ENCODE measurements at regions not wholly inside any gene's neighbourhood (a gene's known extent, or its start where the extent isn't known, plus 50 kb on each side); places are given as distances from the start of the nearest gene placed in this dataset.
"Not testable (repeated sequence)": the region's sequence is repeated elsewhere in the genome, so short reads cannot be mapped to it uniquely, and the experiment has no call there.

DNA sequence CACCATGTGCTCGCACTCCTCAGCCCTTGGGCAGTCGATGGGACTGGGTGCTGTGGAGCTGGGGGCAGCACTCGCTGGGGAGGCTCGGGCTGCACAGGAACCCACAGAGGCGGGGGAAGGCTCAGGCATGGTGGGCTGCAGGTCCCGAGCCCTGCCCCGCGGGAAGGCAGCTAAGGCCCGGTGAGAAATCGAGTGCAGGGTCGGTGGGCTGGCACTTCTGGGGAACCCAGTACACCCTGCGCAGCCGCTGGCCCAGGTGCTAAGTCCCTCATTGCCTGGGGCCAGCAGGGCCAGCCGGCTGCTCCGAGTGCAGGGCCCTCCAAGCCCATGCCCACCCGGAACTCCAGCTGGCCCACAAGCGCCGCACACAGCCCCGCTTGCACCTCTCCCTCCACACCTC, 138.6 kb upstream of the SEMA3C start:
- ATAC-seq (replicated peaks); DNase-seq; H3K4me1 Mint-ChIP-seq (ENCODE audit: low read depth in 2 of 2); H3K4me3 Mint-ChIP-seq; H3K27me3 Mint-ChIP-seq; H3K27ac Mint-ChIP-seq; H3K36me3 Mint-ChIP-seq (ENCODE audit: insufficient read depth): not testable (repeated sequence)
- peaks cover 5 to 15% of the 10 kb centered on the region in 2 donors for H3K9me3 Mint-ChIP-seq

DNA sequence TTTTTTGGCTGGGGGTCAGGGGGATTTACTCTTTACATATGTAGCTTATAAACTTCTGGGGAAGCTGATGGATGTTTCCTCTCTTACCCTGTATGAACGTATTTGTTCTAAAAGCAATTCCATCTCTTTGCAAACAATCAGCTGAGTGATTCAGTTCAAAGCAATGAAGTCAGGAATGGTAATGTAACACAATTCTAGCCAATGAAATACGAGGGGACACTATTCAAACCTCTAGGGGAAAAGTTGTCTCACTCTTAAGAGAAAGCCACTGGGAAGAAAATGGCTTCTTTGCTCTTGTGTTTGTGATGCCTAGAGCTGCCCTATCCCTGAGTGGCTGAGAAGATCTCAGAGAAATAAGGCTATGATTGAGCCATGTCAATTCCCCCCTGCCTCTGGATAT, 134.8 kb upstream of the SEMA3C start:
- Mint-ChIP-seq H3K27ac (no peak overlapping the region), H3K4me1 (ENCODE audit: low read depth in 2 of 2) (no peaks in the 10 kb centered on the region), H3K4me3 (no peak overlapping the region), H3K36me3 (ENCODE audit: insufficient read depth) (no peaks in the 10 kb centered on the region), H3K9me3 (peaks cover 9 to 18% of the 10 kb centered on the region in 2 donors), H3K27me3 (no peaks in the 10 kb centered on the region)
- DNase-seq (no peak), ATAC-seq (replicated peaks) (no peak)

DNA sequence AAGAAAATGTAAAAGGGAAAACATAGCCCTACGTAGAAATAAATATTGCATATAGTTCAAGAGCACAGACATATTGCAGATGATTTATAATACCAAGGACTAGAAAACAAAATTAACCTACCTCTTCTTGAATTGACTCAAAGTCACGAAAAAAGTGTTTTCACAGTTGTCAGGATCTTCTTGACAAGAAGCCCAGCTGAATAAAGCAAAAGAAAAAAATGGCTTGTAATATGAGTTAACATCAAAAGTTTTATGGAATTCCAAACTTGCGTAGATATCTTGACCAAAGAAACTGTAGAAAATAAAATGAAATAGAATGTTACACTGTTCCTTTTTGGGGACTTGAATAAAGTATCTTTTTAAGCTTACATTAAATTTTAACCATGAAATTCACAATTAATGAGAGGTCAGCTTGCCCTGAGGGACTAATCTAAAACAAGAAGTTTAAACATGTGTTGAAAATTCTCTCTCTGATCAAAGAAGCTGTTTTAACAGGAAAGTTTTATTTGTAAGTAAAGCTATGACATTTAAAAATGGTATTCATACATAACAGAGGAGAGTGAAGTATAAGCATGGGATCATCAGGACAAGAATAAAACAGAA, 133.1 kb upstream of the SEMA3C start:
- Mint-ChIP-seq H3K36me3 (ENCODE audit: insufficient read depth) (no peaks in the 10 kb centered on the region), H3K9me3 (peaks cover 11 to 25% of the 10 kb centered on the region in 2 donors), H3K27me3 (no peaks in the 10 kb centered on the region), H3K4me3 (no peak overlapping the region), H3K27ac (no peak overlapping the region), H3K4me1 (ENCODE audit: low read depth in 2 of 2) (no peaks in the 10 kb centered on the region)
- ATAC-seq (replicated peaks) (no peak), DNase-seq (no peak)

DNA sequence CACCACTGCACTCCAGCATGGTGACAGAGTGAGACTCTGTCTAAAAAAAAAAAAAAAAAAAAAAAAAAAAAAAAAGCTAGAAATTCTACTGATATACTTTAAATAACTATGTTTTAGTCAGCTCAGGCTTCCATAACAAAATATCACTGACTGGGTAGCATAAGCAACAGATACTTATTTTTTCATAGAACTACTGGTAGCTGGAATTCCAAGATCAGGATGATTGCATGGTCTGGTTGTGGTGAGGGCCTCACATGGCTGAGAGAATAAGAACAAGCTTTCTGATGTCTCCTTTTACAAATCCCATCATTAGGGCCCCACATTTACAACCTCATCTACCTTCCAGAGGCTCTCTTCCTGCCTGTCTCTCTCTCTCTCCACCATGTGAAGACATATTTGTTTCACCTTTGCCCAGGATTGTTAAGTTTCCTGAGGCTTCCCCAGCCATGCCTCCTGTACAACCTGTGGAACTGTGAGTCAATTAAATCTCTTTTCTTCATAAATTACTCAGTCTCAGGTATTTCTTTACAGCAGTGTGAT, 126.7 kb upstream of the SEMA3C start:
- ATAC-seq (replicated peaks): no peak
- peaks cover 12 to 32% of the 10 kb centered on the region in 2 donors for H3K9me3 Mint-ChIP-seq
- no peak overlapping the region for H3K27ac Mint-ChIP-seq
- no peak overlapping the region for H3K4me3 Mint-ChIP-seq
- DNase-seq: no peak
- H3K36me3 Mint-ChIP-seq (ENCODE audit: insufficient read depth): no peaks in the 10 kb centered on the region
- no peaks in the 10 kb centered on the region for H3K27me3 Mint-ChIP-seq
- no peaks in the 10 kb centered on the region for H3K4me1 Mint-ChIP-seq (ENCODE audit: low read depth in 2 of 2)

DNA sequence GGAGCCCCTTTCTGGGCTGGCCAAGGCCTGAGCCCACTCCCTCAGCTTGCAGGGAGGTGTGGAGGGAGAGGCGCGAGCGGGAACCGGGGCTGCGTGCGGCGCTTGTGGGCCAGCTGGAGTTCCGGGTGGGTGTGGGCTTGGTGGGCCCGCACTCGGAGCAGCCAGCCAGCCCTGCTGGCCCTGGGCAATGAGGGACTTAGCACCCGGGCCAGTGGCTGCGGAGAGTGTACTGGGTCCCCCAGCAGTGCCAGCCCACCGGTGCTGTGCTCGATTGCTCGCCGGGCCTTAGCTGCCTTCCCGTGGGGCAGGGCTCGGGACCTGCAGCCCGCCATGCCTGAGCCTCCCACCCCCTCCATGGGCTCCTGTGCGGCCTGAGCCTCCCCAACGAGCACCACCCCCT, 123.8 kb upstream of the SEMA3C start:
- not testable (repeated sequence) for H3K27ac Mint-ChIP-seq; ATAC-seq (replicated peaks); H3K27me3 Mint-ChIP-seq; H3K4me1 Mint-ChIP-seq (ENCODE audit: low read depth in 2 of 2); H3K36me3 Mint-ChIP-seq (ENCODE audit: insufficient read depth); DNase-seq; H3K4me3 Mint-ChIP-seq
- peaks cover 10 to 28% of the 10 kb centered on the region in 2 donors for H3K9me3 Mint-ChIP-seq

DNA sequence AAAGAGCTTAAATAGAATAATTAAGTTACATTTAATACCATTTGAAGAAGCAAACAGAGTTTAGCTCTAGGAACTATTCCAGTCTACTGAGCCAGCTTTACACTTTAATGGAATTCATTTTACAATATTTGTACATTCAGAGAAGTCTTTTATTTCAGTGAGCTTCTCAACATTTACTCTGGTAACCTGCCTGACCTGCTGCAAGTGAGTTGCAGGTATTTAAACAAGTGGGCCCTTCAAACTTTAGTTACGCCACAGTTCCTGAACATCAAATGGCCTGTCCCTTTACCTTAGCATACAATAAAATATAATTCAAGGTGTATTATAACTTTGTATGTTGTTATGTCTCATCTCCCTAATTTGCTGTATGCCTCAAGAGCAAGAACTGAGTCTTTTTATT, 121.6 kb upstream of the SEMA3C start:
- Mint-ChIP-seq H3K36me3 (ENCODE audit: insufficient read depth) (no peaks in the 10 kb centered on the region), H3K9me3 (peaks cover 11 to 19% of the 10 kb centered on the region in 2 donors), H3K27ac (no peak overlapping the region), H3K4me1 (ENCODE audit: low read depth in 2 of 2) (no peaks in the 10 kb centered on the region), H3K27me3 (no peaks in the 10 kb centered on the region), H3K4me3 (no peak overlapping the region)
- ATAC-seq (replicated peaks) (no peak), DNase-seq (no peak)

DNA sequence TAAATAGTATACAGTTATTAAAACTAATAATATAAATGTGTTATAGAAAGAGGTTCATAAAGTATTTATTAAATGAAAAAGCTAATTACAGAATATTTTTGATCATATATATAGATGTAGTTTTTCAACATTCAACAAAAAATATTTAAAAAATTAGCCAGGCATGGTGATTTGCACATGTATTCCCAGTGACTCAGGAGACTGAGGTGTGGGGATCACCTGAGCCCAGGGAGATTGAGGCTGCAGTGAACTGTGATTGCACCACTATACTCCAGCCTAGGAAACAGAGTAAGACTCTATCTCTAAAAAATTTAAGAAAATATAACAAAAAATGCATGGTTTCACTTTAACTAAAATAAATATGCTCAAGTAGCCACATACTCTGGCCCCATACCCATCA, 118.0 kb upstream of the SEMA3C start:
- Mint-ChIP-seq H3K36me3 (ENCODE audit: insufficient read depth) (no peaks in the 10 kb centered on the region), H3K4me1 (ENCODE audit: low read depth in 2 of 2) (no peaks in the 10 kb centered on the region), H3K9me3 (peaks cover 9 to 17% of the 10 kb centered on the region in 2 donors), H3K27me3 (no peaks in the 10 kb centered on the region), H3K4me3 (no peak overlapping the region), H3K27ac (no peak overlapping the region)
- DNase-seq (no peak), ATAC-seq (replicated peaks) (no peak)

DNA sequence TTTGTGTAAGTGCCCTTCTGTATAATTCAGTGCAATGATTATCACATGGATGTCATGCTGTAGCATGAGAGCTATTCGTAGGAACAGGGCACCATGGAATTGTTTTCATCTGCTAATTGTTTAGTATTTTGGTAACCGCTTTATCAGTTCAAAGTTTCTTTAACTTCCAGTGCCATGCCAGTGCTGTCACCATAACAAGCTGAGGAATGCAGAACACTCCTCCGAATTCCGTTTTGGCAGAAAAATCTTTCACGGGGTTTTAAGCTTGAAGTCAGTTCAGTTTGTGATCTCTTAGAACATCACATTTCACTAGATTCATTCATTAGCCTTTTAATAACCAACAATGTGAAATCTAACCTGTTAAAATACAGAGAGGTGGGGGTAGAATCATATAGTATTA, 117.2 kb upstream of the SEMA3C start:
- no peak overlapping the region for H3K27ac Mint-ChIP-seq
- H3K36me3 Mint-ChIP-seq (ENCODE audit: insufficient read depth): no peaks in the 10 kb centered on the region
- H3K27me3 Mint-ChIP-seq: no peaks in the 10 kb centered on the region
- no peaks in the 10 kb centered on the region for H3K4me1 Mint-ChIP-seq (ENCODE audit: low read depth in 2 of 2)
- ATAC-seq (replicated peaks) (no peak), DNase-seq (no peak)
- peaks cover 9 to 17% of the 10 kb centered on the region in 2 donors for H3K9me3 Mint-ChIP-seq
- H3K4me3 Mint-ChIP-seq: no peak overlapping the region

DNA sequence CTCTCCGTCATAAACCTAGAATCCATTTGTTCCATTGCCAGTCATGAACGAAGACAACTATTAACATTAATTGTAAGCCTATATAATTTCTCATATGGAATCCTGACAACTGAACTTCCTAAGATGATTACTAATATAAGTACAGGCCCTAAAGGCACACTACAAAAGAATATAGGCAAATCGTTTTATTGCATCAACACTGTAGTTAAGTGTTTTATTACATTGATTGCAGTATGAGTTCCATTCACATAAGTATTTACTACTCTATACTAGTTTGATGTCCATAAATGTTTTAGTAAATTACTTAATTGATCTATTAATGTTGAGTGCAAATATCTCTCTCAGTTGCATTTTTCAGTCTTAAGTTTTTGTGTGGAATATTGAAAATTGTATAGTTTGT, 113.1 kb upstream of the SEMA3C start:
- no peak for ATAC-seq (replicated peaks)
- H3K27me3 Mint-ChIP-seq: no peaks in the 10 kb centered on the region

DNA sequence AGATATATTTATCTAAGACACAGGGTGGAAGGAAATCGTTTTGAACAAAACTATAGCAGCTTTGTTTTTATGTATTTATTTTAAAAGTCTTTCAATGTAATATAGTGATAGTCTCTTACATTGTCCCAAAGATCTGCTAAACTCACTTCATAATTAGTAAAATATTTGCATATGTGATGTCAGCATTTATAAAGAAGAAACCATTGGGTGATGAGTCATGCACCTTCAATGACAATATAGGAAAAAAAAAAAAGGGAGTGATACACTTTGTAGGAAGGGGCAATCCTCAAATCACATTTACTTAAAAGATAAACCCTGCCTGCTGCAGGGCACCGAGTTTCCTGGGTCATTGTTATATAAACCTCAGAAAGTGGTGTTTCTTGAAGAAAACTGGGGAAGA, 112.4 kb upstream of the SEMA3C start:
- peaks cover 10% of the 10 kb centered on the region in 2 donors for H3K9me3 Mint-ChIP-seq
- no peak overlapping the region for H3K4me3 Mint-ChIP-seq
- no peaks in the 10 kb centered on the region for H3K27me3 Mint-ChIP-seq
- no peaks in the 10 kb centered on the region for H3K36me3 Mint-ChIP-seq (ENCODE audit: insufficient read depth)
- no peaks in the 10 kb centered on the region for H3K4me1 Mint-ChIP-seq (ENCODE audit: low read depth in 2 of 2)
- DNase-seq (no peak), ATAC-seq (replicated peaks) (no peak)
- no peak overlapping the region for H3K27ac Mint-ChIP-seq

More for the DNA sequence above, 113.1 kb upstream of the SEMA3C start:
- H3K9me3 Mint-ChIP-seq: peaks cover 10% of the 10 kb centered on the region in 2 donors
- no peaks in the 10 kb centered on the region for H3K36me3 Mint-ChIP-seq (ENCODE audit: insufficient read depth)
- H3K4me3 Mint-ChIP-seq: no peak overlapping the region
- H3K4me1 Mint-ChIP-seq (ENCODE audit: low read depth in 2 of 2): no peaks in the 10 kb centered on the region
- no peak overlapping the region for H3K27ac Mint-ChIP-seq
- no peak for DNase-seq

DNA sequence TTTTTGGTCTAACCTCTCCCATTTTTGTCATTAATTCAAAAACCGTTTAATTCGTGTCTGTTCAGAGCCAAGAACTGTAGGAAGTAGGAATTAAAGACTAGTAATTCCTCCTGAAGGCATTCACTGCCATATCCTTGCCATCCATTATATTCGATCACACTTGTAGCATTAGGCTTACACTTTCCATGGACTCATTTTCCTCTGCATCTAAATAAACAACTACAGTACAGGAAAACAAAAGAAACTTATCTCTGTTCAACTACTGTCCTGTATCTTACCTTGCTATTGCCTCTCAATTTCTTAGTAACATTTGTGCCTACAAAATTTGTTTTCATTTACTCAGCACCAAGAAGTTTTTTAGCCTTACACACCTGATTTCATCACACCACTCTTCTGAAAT, 111.6 kb upstream of the SEMA3C start:
- Mint-ChIP-seq H3K4me1 (ENCODE audit: low read depth in 2 of 2) (no peaks in the 10 kb centered on the region), H3K27ac (no peak overlapping the region), H3K9me3 (peaks cover 6 to 8% of the 10 kb centered on the region in 2 donors), H3K27me3 (no peaks in the 10 kb centered on the region), H3K36me3 (ENCODE audit: insufficient read depth) (no peaks in the 10 kb centered on the region), H3K4me3 (no peak overlapping the region)
- ATAC-seq (replicated peaks) (no peak), DNase-seq (no peak)

DNA sequence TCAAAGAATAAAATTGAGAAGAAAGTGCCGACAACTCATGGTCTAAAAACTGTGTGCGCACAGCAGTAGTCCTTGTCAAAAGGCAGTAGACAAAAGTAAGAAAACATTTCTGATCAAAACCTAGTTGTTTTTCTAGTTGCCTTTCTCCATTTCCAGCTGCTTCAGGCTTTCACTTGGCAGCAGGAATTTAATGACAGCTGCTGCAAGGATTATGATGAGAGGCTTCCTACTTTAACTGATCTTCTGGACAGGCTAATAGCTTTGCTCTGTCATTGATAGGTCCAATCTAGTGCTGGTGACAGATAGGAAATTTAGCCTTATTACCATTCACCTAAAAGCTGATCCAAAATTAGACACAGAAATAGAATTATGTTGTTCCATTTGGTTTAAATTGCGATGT, 110.7 kb upstream of the SEMA3C start:
- ATAC-seq (replicated peaks) (no peak), DNase-seq (no peak)
- no peaks in the 10 kb centered on the region for H3K27me3 Mint-ChIP-seq
- H3K36me3 Mint-ChIP-seq (ENCODE audit: insufficient read depth): no peaks in the 10 kb centered on the region
- no peaks in the 10 kb centered on the region for H3K4me1 Mint-ChIP-seq (ENCODE audit: low read depth in 2 of 2)
- no peak overlapping the region for H3K4me3 Mint-ChIP-seq
- peaks cover 0 to 6% of the 10 kb centered on the region in 2 donors for H3K9me3 Mint-ChIP-seq
- no peak overlapping the region for H3K27ac Mint-ChIP-seq

DNA sequence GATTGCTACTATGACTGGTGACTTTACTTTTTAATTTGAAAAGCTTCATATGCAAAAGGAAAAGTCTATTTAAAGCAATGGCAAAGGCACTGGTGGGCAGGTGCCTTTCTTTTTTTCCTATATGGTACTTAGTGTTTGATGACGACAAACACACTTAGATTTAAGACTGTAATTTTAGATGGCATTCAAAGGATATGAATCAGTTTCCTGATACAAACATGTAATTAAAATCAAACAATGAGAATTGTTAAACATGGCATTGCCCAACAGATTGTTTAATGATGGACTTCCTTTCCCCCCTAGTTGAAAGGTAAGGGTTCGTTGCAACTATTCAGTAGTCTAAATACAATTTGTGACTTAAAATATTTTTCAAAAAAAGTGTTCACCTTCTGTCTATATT, 106.5 kb upstream of the SEMA3C start:
- H3K4me3 Mint-ChIP-seq: no peak overlapping the region
- no peaks in the 10 kb centered on the region for H3K4me1 Mint-ChIP-seq (ENCODE audit: low read depth in 2 of 2)
- H3K9me3 Mint-ChIP-seq: peaks cover 3 to 7% of the 10 kb centered on the region in 2 donors
- no peaks in the 10 kb centered on the region for H3K27me3 Mint-ChIP-seq
- DNase-seq (no peak), ATAC-seq (replicated peaks) (no peak)
- no peak overlapping the region for H3K27ac Mint-ChIP-seq
- H3K36me3 Mint-ChIP-seq (ENCODE audit: insufficient read depth): no peaks in the 10 kb centered on the region

DNA sequence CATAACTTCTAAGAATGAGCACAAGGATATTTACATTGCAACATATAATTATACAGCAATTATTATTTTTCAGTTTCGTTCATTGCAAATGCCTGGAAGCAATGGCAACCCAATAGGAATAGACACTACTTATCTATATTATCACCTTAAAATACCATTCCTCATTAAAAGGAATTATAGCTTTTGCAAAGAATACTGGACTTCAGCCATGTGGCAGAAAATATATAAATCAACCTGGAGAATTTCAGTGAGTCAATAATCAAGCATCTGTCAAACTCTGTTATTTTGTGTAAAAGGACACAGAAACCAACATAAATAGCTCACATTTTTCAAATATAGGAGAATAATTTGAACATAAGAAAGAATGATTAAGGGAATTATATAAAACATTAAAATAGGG, 96.1 kb upstream of the SEMA3C start:
- ATAC-seq (replicated peaks) (no peak), DNase-seq (no peak)
- no peak overlapping the region for H3K4me3 Mint-ChIP-seq

More for the DNA sequence above, 96.1 kb upstream of the SEMA3C start:
- Mint-ChIP-seq H3K27ac (no peak overlapping the region), H3K9me3 (peaks cover 0 to 3% of the 10 kb centered on the region in 2 donors), H3K27me3 (no peaks in the 10 kb centered on the region), H3K4me1 (ENCODE audit: low read depth in 2 of 2) (no peaks in the 10 kb centered on the region), H3K36me3 (ENCODE audit: insufficient read depth) (no peaks in the 10 kb centered on the region)

Data from effector memory CD8-positive, alpha-beta T cell (primary cell).